ENCODE measurements at regions not wholly inside any gene's neighbourhood (a gene's known extent, or its start where the extent isn't known, plus 50 kb on each side); places are given as distances from the start of the nearest gene placed in this dataset.

DNA sequence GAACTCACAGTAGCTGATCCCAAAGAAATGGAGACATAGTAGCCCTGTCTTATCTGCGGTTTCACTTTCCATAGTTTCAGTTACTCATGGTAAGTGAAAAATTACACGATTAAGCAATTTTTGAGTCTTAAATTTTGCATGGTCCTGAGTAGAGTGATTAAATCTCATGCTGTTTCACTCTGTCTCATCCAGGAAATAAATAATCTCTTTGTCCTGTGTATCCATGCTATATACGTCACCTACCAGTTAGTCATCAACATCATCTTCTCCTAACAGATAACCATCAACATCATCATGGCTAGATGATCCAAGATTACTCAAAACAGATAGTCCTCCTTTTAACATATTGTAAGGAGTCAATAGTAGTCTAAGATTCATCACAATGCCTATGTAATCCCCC lies 1589.3 kb downstream of the BRINP3 start:
- TF ChIP-seq CTCF (IDR thresholded peaks at IDR 0.05; ENCODE audit: low read length) (no peak), EZH2 (optimal IDR thresholded peaks at IDR 0.05; ENCODE audit: low read depth, low read length) (no peak), EZH2phosphoT487 (IDR thresholded peaks at IDR 0.05; ENCODE audit: low read length) (no peak)

Measured in MM.1S (cell line).